NCI-H187 (cell line): ENCODE measurements at regions not wholly inside any gene's neighbourhood (a gene's known extent, or its start where the extent isn't known, plus 50 kb on each side); places are given as distances from the start of the nearest gene placed in this dataset.

Experiments used
- DNase-seq, 2 experiments: peaks; one replicate each; lab custom pipeline; 2025; lab: John Stamatoyannopoulos, UW

- DNase-seq = no peak
Measured at GRCh38 chr5:58255970-58256369, 203.9 kb downstream of the PLK2 start.

- no peak for DNase-seq
Measured at GRCh38 chr5:58255386-58255785, 204.5 kb downstream of the PLK2 start.

GRCh38 chr5:58248221-58248620, 211.7 kb downstream of the PLK2 start:
- DNase-seq = no peak

GRCh38 chr5:58246461-58246944, 213.4 kb downstream of the PLK2 start:
- no peak for DNase-seq

GRCh38 chr5:58245476-58245840, 214.4 kb downstream of the PLK2 start:
- DNase-seq = no peak

DNA sequence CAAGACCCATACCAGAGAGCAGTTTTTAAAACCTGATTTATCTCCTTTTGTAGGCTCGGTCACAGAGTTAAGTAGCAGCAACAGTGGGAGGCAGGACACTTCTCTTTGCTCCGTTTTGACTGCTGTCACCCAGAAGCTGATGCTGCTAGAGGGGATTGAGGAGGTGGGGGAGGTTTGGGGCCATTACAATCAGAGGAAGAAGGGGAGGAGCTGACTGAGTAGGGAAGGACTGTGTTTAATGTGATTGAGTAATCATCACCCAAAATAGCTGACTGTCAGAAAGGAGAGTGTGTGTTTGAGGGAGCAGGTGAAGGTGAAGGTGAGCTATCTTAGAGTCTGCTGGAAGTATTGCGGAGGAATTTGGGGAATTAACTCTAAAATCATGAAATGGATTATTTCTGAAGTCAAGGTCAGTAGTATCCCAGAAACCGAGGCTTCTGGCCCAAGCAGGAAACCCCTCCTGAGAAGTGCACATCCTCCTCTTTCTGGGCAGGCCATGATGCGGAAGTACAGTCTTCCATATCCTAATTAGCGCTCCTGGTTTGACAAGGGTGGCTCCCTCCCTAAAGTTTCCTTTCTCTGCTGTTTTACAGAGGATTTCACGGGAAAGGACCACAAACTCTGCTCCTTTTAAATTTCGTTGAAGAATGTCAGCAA, 214.9 kb downstream of the PLK2 start:
- DNase-seq = no peak

DNA sequence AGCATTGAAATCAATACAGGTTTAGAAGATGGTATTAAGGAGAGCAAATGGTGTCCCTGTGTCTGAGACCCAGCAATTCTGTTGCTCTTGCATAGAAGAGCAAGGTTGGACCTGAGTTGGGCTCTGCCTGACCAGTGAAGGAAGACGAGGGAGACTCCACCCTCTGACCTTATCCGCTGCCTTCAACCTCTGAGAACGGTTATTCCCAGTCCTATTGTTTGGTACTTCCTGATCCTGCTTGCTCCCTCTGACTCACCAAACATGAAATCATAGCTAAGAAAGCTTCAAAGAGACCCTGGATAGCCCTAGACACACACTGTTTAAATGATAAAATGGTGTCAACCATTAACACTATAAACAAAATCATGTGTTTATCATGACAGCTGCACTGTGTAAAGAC, 218.5 kb downstream of the PLK2 start:
- no peak for DNase-seq

DNA sequence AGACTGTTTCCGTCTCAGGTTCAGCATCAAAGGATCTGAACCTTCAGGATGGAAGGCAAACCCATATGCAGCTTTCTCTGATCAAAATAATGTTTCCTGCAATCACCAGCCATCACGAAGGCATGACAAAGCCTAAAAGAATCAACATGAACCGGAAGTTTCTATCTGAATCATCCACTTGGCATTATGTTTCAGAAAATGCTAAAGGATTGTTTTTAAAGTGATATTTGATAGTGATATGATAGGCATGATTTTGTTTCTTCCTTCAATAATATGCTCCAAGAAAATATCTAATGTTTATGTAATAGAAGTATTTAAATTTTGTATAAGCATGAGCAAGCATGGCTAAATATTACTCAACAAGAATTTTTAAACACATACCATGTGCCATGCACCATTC, 219.6 kb downstream of the PLK2 start:
- DNase-seq = no peak

DNA sequence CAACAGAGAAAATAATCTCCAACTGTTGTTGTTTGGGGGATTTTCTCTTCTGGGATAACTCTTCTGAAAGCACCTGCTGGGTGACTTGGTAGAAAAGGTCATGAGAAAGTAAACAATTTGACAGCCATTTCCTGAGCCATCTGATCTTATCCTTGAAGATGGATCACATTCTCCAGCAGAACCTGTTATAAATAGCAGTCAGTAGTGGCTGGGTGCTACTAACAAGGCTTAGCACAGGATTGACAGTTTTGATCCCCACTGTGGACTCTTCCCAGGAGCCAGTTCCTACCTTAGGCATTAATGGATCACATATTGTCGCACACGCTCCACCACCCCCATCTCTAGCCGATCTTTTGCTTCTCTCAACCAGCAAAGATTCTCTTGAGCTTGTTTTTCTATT, 220.2 kb downstream of the PLK2 start:
- DNase-seq = no peak

GRCh38 chr5:58239045-58239444, 220.8 kb downstream of the PLK2 start:
- DNase-seq = no peak

- DNase-seq = no peak
Measured at GRCh38 chr5:58236498-58236897, 223.4 kb downstream of the PLK2 start.

- DNase-seq = no peak
Measured at GRCh38 chr5:58235299-58235698, 224.6 kb downstream of the PLK2 start.

DNA sequence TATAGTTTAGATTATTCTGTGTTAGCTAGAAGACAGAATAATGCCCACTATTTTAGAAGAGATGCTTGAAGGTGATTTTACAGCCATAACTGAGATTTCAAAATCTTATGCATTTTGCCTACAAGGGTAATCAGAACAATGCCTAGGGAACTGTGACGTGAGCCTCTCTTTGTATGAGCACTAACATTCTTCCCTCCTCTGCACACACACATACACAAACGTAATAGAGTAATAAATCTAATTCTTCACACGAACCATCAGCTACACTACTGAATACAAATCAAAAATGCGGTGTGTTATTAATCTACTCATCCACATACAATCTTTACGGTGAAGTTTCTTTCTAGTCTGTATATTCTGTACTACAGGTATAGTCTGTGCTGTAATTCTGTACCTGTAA, 227.8 kb downstream of the PLK2 start:
- DNase-seq = no peak

DNA sequence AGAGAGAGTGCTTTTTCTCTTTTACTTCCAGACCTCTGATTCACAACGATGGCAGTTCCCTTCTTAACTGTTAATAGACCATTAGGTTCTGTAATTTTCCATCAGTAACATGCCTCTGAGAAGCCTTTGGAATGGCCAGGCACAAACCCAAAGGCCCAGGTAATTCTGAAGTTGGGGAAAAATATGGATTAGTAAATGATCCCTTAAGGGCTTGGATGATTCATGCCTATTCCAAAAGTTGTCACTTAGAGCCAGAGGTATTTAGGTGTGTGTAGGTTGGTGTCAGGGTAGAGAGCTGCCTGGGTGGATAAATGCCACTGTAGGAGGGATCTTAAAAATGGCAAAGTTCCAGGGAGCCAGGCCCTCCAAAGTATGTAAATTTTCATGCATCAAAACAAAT, 228.8 kb downstream of the PLK2 start:
- DNase-seq = no peak

DNA sequence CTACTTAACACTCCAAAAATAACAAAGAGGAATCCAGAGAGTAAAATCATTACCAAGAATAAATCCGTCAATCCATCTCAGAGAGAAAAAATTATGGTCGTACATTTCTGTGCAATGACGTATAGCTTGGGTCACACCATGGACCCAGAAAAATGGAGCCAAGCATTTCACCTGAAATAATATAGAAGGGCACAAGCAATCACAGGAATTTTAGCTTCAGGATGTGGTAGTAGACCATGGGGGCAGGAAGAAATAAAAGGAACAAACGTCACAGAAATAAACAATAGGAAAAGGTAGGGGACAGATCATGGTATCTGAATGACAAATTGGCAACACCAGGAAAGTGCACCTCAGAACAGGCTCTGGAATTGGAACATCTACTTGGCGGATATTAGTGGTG, 231.0 kb downstream of the PLK2 start:
- DNase-seq = no peak

- no peak for DNase-seq
Measured at GRCh38 chr5:58227858-58228257, 232.0 kb downstream of the PLK2 start.

DNA sequence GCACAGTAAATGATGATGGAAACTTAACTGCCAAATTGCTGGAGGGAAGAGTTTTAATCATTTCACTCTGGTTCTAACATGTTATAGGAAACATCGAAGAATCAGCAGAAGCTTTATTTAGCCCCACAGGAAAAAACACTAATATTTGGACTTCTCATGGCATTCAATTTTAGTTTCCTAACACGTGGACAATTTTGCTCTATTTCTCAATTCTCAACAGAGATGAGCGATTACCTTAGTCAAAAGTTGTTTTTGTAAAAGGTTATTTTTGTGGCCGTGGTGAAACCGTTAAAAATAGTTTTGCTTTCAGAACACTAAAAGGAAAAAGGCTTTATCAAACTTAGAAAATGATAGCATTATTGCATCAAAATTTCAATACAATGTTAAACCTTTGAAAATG, 235.2 kb downstream of the PLK2 start:
- DNase-seq = no peak

GRCh38 chr5:58224221-58224620, 235.7 kb downstream of the PLK2 start:
- DNase-seq = no peak

- DNase-seq = no peak
Measured at GRCh38 chr5:58215364-58215763, 244.5 kb downstream of the PLK2 start.

DNA sequence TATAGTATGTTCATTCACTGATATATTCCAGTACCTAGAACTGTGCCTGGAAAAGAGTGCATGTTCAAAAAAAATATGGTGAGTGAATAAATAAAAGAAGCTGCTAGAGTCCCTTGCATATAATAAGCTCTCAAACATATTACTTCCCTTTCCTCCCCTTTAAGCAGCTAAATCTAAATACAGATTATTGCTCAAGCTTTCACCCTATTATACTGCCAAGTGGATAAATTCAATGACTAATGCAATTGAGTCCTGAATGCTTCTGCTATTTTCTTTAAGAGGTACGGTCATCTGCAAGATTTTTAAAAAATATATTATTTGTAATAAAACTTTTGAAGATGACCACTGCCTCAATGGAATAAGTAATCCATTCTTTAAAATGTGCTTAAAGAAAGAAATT, 248.4 kb downstream of the PLK2 start:
- DNase-seq = no peak

DNA sequence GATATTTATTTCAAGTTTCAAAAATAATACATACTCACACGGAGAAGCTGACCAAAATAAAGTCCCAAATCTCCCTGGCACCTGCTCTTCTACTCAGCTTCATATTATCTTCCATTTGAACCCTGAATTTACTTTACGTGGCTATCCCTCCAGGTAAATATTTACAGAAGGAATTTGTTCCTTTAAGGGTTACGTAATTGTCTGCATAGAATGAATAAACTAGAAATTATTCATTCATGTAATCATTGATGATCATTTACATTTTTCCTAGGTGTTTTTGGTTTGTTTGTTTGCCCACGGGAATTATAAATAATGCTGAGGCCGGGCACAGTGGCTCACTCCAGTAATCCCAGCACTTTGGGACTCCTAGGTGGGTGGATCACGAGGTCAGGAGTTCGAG, 251.2 kb downstream of the PLK2 start:
- no peak for DNase-seq

DNA sequence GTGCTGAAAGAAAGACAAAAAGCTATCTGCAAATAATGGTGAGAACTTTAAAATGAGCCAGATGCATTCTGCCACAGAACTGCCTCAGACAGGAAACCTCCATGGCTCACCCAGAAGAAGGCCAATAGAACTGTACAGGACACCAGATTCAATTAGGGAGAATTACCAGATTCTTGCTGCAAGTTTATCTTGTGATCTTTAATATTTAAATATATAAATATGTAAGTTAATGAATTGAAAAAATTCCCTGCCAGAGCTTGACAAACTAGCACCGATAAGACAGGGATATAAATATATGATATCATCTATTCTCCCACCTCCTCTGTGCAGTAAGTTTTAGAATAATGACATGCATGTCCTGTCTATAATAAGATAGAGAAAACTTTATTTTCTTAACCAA, 252.8 kb downstream of the PLK2 start:
- DNase-seq = no peak

DNA sequence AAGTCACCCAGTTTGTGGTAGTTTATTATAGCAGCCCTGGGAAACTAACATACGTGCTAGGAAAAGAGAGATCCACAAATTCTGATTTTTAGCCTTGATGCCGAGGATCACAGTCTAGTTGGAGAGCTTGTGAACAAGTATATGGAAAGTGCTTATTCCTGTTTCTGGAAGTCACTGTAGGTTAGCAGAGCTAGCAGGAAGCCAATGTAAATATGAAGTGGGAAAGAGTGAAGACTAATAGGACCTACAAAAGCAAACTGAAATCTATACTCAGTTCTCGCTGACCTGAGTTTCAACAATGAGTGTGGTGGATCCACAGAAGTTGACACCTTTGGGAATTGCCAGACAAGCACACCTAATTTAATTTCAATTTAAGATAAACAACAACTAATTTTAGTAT, 254.9 kb downstream of the PLK2 start:
- no peak for DNase-seq

GRCh38 chr5:58202941-58203444, 256.9 kb downstream of the PLK2 start:
- DNase-seq = no peak
